GM20000 (cell line): ENCODE measurements at regions not wholly inside any gene's neighbourhood (a gene's known extent, or its start where the extent isn't known, plus 50 kb on each side); places are given as distances from the start of the nearest gene placed in this dataset.

Experiments
- DNase-seq: peaks from one replicate; pipeline ENCODE4 v3.0.0; 2012; ENCODE audit warnings: low spot score
- CTCF ChIP-seq: IDR thresholded peaks from 2 replicates; pipeline ENCODE4 v1.5.1; 2012; ENCODE audit warnings: mild to moderate bottlenecking, control low read depth; ENCODE audit errors: extremely low read depth, missing control alignments

GRCh38 chr14:49984424-49984823, 91.5 kb downstream of the ARF6 start:
- no peak for DNase-seq
- TF ChIP-seq CTCF, result no peak

GRCh38 chr14:49986343-49987014, 93.6 kb downstream of the ARF6 start:
- DNase-seq, result no peak
- TF ChIP-seq CTCF, result no peak

GRCh38 chr14:49988080-49988990, 95.5 kb downstream of the ARF6 start:
- no peak for TF ChIP-seq CTCF

GRCh38 chr14:49989966-49990365, 97.1 kb downstream of the ARF6 start:
- no peak for DNase-seq
- TF ChIP-seq CTCF, result no peak

More at GRCh38 chr14:49988080-49988990, 95.5 kb downstream of the ARF6 start:
- DNase-seq, result no peak

GRCh38 chr14:49991491-49991890, 98.6 kb downstream of the ARF6 start:
- no peak for DNase-seq
- TF ChIP-seq CTCF, result no peak

GRCh38 chr14:49992036-49992435, 99.2 kb downstream of the ARF6 start:
- no peak for TF ChIP-seq CTCF
- DNase-seq, result no peak

GRCh38 chr14:49992448-49992847, 99.6 kb downstream of the ARF6 start:
- DNase-seq, result no peak
- TF ChIP-seq CTCF, result no peak
